GM20000 (cell line): ENCODE measurements at regions not wholly inside any gene's neighbourhood (a gene's known extent, or its start where the extent isn't known, plus 50 kb on each side); places are given as distances from the start of the nearest gene placed in this dataset.

Experiments
- DNase-seq: peaks from one replicate; pipeline ENCODE4 v3.0.0; 2012; ENCODE audit warnings: low spot score
- CTCF ChIP-seq: IDR thresholded peaks from 2 replicates; pipeline ENCODE4 v1.5.1; 2012; ENCODE audit warnings: mild to moderate bottlenecking, control low read depth; ENCODE audit errors: extremely low read depth, missing control alignments

- no peak for DNase-seq
Measured at GRCh38 chrX:121122332-121122731, 74.9 kb downstream of the GLUD2 start.

GRCh38 chrX:121128925-121129877 lies 81.8 kb downstream of the GLUD2 start:
- no peak for DNase-seq
- TF ChIP-seq CTCF = no peak

More at GRCh38 chrX:121122332-121122731, 74.9 kb downstream of the GLUD2 start:
- no peak for TF ChIP-seq CTCF

DNA sequence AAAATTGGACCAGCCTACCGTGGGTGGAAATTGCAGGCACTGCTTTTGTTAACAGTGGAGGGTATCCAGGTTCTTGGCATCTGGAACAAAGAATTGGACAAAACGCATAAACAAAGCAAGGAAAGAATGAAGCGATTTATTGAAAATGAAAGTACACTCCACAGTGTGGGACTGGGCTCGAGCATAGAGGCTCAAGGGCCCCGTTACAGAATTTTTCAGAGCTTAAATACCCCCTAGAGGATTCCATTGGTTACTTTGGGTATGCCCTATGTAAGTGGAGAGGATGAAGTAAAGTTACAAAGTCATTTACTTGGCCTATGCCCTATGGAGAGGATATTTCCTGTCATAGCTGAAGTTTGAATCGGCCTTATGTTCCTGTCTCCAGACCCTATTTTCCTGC lies 85.3 kb downstream of the GLUD2 start:
- no peak for DNase-seq
- TF ChIP-seq CTCF = no peak

GRCh38 chrX:121135488-121136207 lies 88.2 kb downstream of the GLUD2 start:
- no peak for DNase-seq
- TF ChIP-seq CTCF = no peak

DNA sequence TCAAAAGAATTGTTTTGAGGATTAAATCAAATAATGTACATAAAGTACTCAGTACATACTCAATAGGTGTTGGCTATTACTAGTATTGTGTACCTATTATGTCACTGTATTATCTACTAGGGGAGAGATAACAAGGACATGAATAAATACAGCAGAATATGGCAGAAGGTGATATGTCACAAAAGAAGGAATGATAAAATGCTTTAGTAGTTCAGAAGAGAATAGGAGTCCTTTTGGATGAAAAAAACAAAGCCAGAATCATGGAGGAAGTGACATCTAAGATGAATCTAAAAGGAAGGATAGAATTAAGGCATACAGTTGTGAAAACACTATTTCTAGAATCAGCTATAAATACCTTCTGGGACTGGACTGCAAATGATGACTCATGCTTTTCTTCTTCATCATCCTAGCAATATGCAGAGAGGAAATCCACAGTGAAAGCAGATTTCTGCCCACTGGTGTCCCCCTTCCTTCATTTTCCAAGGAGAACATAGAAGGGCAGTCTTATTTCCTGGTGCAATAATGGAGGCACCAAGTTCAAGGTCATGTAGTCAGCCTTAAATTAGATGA lies 98.7 kb downstream of the GLUD2 start:
- DNase-seq = no peak
- TF ChIP-seq CTCF = no peak

DNA sequence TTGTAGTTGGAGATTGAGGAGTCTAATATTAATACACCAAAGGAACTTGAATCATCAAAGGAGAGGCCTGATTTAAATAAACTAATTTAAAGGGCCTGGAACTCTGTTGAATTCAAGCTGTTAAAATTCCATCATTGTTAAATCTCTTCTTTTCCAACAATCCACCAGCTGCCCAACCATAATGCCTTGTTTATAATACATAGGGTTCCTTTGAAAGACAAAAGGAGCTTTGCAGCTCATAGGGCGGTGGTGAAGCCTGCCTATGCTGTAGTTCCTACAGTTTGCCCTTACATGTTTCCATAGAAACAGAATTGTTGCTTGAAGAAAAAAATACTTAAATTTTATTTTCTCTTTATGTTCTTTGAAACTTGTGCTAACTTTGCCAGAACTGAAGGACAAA lies 102.8 kb downstream of the GLUD2 start:
- no peak for DNase-seq
- TF ChIP-seq CTCF = no peak

DNA sequence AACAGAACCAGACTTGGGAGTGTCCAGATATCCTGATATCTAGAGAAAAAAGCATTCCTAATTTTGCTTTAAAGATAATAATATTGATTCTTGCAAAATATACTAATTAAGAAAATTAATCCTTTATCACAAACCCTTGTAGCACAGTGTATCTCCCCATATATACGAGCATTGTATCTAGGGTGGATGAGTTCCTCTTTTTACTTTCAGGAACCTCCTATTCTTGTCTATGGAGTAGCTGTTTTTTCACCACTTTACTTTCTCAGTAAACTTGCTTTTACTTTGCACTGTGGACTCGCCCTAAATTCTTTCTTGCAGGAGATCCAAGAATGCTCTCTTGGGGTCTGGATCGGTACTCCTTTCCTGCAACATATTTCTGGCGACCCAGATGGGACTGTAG lies 103.9 kb downstream of the GLUD2 start:
- no peak for TF ChIP-seq CTCF
- DNase-seq = no peak
